ENCODE measurements at regions not wholly inside any gene's neighbourhood (a gene's known extent, or its start where the extent isn't known, plus 50 kb on each side); places are given as distances from the start of the nearest gene placed in this dataset.
"Not testable (repeated sequence)": the region's sequence is repeated elsewhere in the genome, so short reads cannot be mapped to it uniquely, and the experiment has no call there.

GRCh38 chr11:96785073-96785472 lies 395.3 kb downstream of the JRKL start:
- DNase-seq, result no peak

GRCh38 chr11:96794152-96794551 lies 404.3 kb downstream of the JRKL start:
- no peak for DNase-seq

DNA sequence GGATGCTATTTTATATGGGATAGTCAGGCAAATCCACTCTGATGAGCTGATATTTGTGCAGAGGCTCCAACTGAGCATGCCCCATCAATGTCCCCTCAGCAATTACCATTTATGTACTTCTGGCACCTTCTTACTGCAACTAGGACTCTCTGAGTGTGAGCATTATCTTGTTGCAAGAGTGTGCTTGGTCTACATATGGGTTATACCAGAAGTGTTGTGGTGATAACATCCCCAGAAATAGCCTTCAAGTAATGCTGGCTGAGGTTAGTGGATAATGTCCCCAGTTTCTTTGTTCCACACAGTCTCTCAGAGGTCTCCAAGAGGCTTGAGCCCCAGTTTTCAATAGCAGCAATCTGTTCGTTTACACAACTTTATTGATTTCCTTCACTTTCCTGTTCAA lies 408.6 kb downstream of the JRKL start:
- DNase-seq, result no peak

- no peak for DNase-seq
These were observed 425.4 kb downstream of the JRKL start for GRCh38 chr11:96815236-96815635.

DNA sequence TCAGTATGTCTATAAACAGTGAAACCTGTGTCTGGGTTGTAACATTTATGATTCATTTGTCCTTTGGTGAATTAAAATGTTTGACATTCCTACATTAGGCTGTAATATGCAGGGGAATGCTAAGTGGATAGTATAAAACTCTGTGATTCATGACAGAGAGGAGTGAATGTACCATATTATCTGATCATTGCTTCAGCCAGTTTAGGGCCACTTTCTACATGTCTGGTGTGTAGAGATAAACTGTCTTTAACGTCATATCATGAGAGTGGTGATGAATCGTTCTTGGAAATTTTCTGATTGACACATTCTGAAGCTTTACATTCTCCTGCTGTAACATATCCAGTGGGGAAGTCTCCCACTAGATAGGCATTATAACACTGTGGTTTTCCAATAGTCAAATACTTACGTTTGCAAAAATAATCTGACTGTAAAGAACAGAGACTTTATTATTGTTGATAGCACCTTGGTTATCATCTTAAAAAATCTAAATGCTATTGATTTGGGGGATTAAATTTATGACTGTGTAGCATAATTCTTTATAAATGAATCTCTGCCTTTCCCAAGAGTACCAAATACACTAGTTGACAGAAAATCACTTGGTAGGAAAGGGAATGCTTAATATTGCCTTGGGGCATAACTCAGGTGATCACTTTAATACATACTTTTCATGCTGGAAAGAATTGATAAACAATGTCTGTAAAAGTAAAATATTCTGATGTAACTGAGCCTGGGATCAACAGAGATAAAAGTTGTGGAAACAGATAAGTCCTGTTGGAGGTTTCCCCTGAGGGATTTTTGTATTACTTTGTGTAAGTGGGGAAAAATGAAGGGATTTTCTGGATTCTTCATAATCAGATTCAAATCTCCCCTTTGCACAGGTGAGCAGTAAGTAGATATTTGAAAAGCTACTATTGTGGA lies 427.9 kb downstream of the JRKL start:
- no peak for DNase-seq

GRCh38 chr11:96827164-96827563 lies 437.4 kb downstream of the JRKL start:
- no peak for DNase-seq

GRCh38 chr11:96841792-96842191 lies 452.0 kb downstream of the JRKL start:
- no peak for DNase-seq

DNA sequence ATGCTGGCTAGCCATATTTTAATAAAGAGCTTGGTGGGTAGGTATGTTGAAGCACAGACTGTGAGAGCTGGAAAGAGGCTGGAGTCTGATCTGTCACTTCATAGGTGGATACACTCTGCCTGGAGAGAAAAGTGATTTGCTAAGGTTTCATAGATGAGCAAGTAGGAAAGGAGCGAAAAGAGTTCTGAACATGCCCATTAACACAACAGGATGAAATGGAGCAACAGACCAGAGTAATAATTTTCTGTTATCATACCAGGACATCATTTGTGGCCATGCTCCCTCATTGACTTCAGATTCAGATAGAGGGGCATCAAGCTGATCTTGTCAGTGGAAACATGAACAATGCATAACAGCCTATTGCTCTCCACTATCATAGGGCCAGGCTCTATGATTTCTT lies 452.9 kb downstream of the JRKL start:
- DNase-seq, result no peak

GRCh38 chr11:96854425-96854824 lies 464.6 kb downstream of the JRKL start:
- no peak for DNase-seq

- DNase-seq, result not testable (repeated sequence)
These were observed 471.9 kb downstream of the JRKL start for GRCh38 chr11:96861722-96862121.

DNA sequence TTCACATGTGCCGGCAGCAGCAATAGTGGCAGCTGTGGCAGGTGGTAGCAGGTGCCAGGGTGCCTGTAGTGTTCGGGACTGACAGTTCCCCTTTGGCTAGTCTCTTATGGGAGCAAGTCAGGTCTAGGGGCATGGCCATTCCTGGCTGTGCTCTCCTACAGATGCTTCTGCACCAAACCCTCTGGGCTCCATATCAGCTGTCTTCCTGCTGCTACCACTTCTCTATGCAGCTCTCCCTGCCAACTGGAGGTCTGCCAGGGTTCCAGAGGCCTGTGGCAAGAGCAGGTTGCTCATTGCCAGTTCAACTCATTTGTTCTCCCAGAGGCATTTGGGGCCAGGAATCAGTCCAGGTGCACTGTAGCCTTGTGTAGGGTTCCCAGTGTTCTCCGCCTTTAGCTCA lies 473.7 kb downstream of the JRKL start:
- no peak for DNase-seq

DNA sequence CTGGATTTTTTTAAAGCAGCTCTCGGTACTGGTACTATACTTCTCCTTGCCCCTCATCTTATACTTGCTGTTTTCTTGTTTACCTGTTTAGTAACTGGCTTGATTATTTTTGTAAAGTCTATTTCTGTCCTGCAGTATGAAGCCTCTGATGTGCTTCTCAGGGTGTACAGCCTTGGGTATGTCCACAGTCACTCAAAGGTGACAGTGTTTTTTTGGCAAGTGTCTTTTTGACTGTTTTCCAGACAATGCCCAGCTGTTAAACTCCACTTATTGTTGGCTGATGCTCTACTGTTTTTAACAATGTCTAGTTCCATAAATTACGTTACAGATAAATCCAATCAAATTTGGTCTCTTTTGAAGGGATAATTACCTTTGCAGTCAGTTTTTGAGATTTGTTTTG lies 475.2 kb downstream of the JRKL start:
- DNase-seq, result no peak

GRCh38 chr11:96869207-96869606 lies 479.4 kb downstream of the JRKL start:
- no peak for DNase-seq

DNA sequence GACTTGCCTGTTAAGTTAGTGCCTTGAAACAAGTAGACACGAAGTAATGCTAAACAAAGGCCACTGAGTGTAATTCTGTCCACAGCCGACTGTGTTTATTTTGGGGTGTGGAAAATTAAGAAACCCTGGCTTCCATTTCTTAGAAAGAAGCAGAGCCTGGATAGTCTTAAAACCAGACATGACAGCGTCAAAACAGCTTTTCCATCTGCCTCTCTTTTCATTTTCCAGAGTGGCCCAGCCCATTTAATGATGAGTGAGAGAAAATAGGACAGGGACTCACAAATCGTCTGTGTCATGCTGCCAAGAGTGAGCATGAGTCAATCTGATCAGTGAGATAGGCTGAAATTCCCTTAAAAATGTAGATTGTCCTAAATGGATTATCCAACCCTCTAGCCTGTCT lies 485.9 kb downstream of the JRKL start:
- DNase-seq, result no peak

- DNase-seq, result no peak
These were observed 488.7 kb downstream of the JRKL start for GRCh38 chr11:96878299-96879051.

DNA sequence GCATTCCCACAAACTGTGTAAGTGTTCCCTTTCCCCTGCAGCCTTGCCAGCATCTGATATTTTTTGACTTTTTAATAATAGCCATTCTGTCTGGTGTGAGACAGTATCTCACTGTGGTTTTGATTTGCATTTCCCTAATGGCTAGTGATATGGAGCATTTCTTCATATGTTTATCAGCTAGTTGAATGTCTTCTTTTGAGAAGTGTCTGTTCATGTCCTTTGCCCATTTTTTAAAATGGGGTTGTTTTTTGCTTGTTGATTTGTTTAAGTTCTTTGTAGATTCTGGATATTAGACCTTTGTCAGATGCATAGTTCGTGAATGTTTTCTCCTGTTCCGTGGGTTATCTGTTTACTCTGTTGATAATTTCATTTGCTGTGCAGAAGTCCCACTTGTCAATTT lies 492.8 kb downstream of the JRKL start:
- DNase-seq, result not testable (repeated sequence)

- DNase-seq, result no peak
These were observed 495.6 kb downstream of the JRKL start for GRCh38 chr11:96885405-96885804.

- no peak for DNase-seq
These were observed 496.1 kb downstream of the JRKL start for GRCh38 chr11:96885912-96886311.

DNA sequence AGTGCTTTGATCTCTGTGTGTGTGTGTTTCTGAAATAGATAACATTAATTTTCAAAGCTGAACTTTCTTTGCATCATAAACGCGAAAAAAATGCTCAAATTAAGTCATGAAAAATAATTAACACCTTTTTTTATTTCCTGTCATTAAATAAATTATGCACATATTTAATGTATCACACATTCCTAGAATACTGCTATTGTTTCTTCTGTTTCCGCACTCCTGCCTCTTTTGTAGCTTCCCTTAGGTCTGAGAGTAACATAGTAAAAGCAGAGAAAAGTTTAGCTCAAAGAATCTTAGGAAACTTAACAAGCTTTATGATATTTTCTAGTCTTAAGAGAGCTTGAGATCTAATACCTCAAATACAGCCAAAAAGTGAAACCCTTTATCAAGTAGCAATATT lies 504.2 kb downstream of the JRKL start:
- no peak for DNase-seq

DNA sequence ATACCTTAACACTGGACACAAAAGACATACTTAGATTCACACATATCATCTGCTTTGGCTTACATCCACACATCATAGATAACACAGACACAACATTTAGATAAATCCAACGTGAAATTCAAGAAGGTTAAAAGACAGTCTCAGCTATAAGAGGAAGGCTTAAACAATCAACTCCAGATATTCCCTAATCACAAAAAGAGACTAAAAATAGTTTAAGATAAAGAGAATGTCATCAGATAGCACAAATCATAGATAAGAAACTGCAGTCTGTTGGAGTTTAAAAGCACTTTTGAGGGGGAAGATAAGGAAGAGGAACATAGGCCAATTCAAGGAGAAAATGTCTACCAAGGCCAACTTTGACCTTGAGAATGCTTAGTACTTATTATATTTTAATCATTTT lies 504.8 kb downstream of the JRKL start:
- DNase-seq, result no peak

- DNase-seq, result no peak
These were observed 510.2 kb downstream of the JRKL start for GRCh38 chr11:96899971-96900370.

DNA sequence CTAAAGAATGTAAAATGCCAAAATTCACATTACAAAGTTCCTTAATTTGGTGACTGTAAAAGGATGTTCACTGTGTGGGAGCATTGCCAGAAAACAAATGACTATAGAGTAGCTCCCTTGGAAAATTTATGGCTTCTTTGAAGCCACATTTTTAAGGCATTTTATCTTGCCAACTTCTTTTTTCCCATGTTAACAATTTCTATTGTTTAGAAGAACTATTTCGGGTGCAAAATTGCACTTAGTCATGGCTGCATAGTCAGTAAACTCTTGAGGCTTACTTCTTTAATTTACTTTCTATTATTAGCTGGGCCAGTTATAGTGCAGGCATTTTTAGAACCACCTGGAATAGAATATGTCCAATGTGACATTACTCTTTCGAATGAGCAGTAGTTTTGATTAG lies 515.3 kb downstream of the JRKL start:
- DNase-seq, result no peak

GRCh38 chr11:96905663-96906062 lies 515.9 kb downstream of the JRKL start:
- DNase-seq, result no peak

DNA sequence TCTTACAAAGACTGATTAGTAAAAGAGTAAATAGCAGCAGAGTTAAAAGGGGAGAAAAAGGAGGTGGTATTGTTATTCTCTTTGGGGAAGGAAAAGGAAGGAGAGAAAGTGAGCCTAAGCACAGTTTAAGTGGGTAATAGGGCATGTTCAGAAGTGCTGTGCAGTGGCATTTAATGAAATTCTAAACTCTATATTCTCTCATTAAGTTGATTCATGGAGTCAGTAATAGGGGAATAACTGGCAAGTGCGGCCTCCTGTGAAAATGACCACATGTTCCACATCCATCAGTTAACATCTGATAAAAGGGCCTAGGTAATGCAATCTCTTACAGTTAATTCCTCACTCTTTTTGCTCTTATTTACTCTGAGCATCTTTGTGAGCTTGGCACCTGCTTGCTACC lies 516.7 kb downstream of the JRKL start:
- no peak for DNase-seq

Measured in C1 segment of cervical spinal cord (tissue), 14 donors.